ENCODE measurements at regions not wholly inside any gene's neighbourhood (a gene's known extent, or its start where the extent isn't known, plus 50 kb on each side); places are given as distances from the start of the nearest gene placed in this dataset.
A peak's percentile ranks its signal among the peaks of the same experiment; 100 is the strongest.

GRCh38 chr11:62025487-62026105 lies 58.2 kb upstream of the FTH1 start (continued):
- no peak for TF ChIP-seq RNF219 (CRISPR knock-in tag; IDR thresholded peaks at IDR 0.05)
- peak; percentile 70 for TF ChIP-seq MYBL2 (IDR thresholded peaks at IDR 0.05; ENCODE audit: low read depth)
- no peak for TF ChIP-seq MYBL2 (CRISPR knock-in tag; IDR thresholded peaks at IDR 0.05; ENCODE audit: borderline replicate concordance)
- TF ChIP-seq POLR2AphosphoS5 (IDR thresholded peaks at IDR 0.05; ENCODE audit: control insufficient read depth, insufficient read depth, low read depth, low read length): peak; percentile 78
- no peak for TF ChIP-seq USF2 (CRISPR knock-in tag; IDR thresholded peaks at IDR 0.05)
- no peak for TF ChIP-seq POLR2A (conservative IDR thresholded peaks at IDR 0.05)
- TF ChIP-seq ZFP1 (CRISPR knock-in tag; IDR thresholded peaks at IDR 0.05): no peak
- peak; percentile 91 for TF ChIP-seq KLF6 (CRISPR knock-in tag; IDR thresholded peaks at IDR 0.05; ENCODE audit: borderline replicate concordance)
- TF ChIP-seq MTA1 (IDR thresholded peaks at IDR 0.05; ENCODE audit: borderline replicate concordance): peak; percentile 87
- TF ChIP-seq NFYB (IDR thresholded peaks at IDR 0.05; ENCODE audit: extremely low read depth, insufficient read length): no peak
- TF ChIP-seq ZSCAN32 (CRISPR knock-in tag; IDR thresholded peaks at IDR 0.05): no peak
- TF ChIP-seq JUND (IDR thresholded peaks at IDR 0.05; ENCODE audit: borderline replicate concordance, low read depth, low read length): peak; percentile 87
- peak; percentile 90; the same call in 2 of the 3 replicates for TF ChIP-seq JUND (tag; IDR thresholded peaks at IDR 0.05; ENCODE audit: borderline replicate concordance, low read depth, low read length)
- peak; percentile 86 for TF ChIP-seq AFF4 (CRISPR knock-in tag; IDR thresholded peaks at IDR 0.05)
- no peak for TF ChIP-seq STAT5B (CRISPR knock-in tag; IDR thresholded peaks at IDR 0.05)
- TF ChIP-seq ZNF316 (IDR thresholded peaks at IDR 0.05): peak; percentile 71
- no peak for TF ChIP-seq THRA (IDR thresholded peaks at IDR 0.05)
- TF ChIP-seq MTA3 (IDR thresholded peaks at IDR 0.05; ENCODE audit: borderline replicate concordance): peak; percentile 93
- TF ChIP-seq EP300 (IDR thresholded peaks at IDR 0.05; ENCODE audit: low read length): peak; percentile 96
- no peak for TF ChIP-seq ILK (tag; IDR thresholded peaks at IDR 0.05; ENCODE audit: borderline replicate concordance, low read depth)
- peak; percentile 87 for TF ChIP-seq BRD9 (IDR thresholded peaks at IDR 0.05; ENCODE audit: low read depth, partially characterized antibody)
